A549 (cell line): ENCODE measurements at regions not wholly inside any gene's neighbourhood (a gene's known extent, or its start where the extent isn't known, plus 50 kb on each side); places are given as distances from the start of the nearest gene placed in this dataset.

Source experiments
- JUN ChIP-seq, 2 experiments: fragments of >200 bp; sonication (Bioruptor Twin); formaldehyde crosslinking; IDR thresholded peaks; 2 replicates in 1 of 2; 3 replicates in 1 of 2; pipeline ENCODE4 v1.6.1; 2016 to 2017
- RCOR1 ChIP-seq: fragments of 150-350 bp; IDR thresholded peaks from 2 replicates; pipeline ENCODE4 v1.6.1; 2014; ENCODE audit warnings: antibody characterized with exemption, low read length, low read depth
- TF ChIP-seq, protein P1 (sequence below): fragments of >200 bp; sonication (Bioruptor Twin); formaldehyde crosslinking; IDR thresholded peaks from 3 replicates; pipeline ENCODE4 v1.5.1; 2016

DNA sequence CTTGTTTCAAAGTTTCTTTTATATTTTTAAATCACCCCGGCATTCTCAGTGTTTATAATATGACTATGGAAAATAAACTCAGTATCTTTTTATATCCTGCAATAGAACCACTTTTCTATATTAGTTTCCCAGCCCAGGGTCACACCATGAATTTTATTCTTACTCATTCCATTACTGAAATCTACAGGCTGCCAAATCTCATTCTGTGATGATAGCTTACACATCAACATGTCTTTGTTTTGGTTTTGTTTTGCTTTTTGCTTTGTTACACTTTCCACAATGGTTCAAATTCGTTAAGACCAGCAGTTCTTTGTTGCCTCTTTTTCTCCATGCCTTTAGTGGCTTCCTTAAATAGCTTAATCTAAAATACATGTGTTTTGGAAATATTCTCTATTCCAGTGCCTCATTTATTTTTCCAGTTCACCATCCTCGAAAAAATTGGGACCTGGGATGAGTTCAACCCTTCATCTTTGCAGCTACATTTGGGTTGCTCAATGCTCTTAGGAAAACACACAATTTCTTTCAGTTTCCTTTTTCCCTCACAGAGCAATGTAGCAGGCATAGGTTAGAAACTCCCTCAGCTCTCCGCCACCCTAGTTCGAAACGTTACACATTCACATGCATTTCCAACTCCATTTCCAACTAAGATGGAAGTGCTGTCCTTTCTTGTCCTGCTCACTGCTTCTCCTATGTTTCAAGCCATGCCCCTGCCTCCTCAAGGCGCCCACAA is 1146.3 kb downstream of the MAT2B start:
- TF ChIP-seq RCOR1 (no peak), JUN (IDR thresholded peaks at IDR 0.05) (no peak)
- TF ChIP-seq, protein P1, sequence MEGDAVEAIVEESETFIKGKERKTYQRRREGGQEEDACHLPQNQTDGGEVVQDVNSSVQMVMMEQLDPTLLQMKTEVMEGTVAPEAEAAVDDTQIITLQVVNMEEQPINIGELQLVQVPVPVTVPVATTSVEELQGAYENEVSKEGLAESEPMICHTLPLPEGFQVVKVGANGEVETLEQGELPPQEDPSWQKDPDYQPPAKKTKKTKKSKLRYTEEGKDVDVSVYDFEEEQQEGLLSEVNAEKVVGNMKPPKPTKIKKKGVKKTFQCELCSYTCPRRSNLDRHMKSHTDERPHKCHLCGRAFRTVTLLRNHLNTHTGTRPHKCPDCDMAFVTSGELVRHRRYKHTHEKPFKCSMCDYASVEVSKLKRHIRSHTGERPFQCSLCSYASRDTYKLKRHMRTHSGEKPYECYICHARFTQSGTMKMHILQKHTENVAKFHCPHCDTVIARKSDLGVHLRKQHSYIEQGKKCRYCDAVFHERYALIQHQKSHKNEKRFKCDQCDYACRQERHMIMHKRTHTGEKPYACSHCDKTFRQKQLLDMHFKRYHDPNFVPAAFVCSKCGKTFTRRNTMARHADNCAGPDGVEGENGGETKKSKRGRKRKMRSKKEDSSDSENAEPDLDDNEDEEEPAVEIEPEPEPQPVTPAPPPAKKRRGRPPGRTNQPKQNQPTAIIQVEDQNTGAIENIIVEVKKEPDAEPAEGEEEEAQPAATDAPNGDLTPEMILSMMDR = no peak
